ENCODE measurements at regions not wholly inside any gene's neighbourhood (a gene's known extent, or its start where the extent isn't known, plus 50 kb on each side); places are given as distances from the start of the nearest gene placed in this dataset.
"Not testable (repeated sequence)": the region's sequence is repeated elsewhere in the genome, so short reads cannot be mapped to it uniquely, and the experiment has no call there.

DNA sequence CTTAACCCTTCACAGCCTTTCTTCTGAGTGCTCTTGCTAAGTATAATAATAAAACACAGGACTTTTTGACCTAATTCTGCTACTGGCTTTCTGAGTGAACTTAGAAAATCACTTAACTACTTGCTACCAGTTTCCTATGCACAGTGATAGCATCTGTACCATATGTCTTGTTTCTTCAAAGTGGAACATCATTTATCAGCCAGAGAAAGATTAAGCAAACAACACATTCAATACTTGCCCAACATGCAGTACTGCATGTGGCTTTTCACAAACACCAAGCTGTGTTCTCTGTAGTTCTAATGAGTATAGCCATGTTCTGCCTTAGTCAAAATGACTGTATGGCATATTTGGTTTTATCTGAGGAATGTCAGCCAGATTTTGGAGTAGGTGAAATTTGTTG, 1286.6 kb upstream of the ZEB2 start:
- H3K4me3 ChIP-seq (ENCODE audit: low read depth, low read length) = no peak overlapping the region
- no peak for DNase-seq (ENCODE audit: extremely low spot score)
- no peak overlapping the region for H3K27ac ChIP-seq (ENCODE audit: low read depth)
- no peaks in the 10 kb centered on the region for H3K36me3 ChIP-seq (ENCODE audit: insufficient read depth)
- no peaks in the 10 kb centered on the region for H3K4me1 ChIP-seq (ENCODE audit: insufficient read depth)

GRCh38 chr2:145802133-145802532, 1282.2 kb upstream of the ZEB2 start:
- no peak for DNase-seq (ENCODE audit: extremely low spot score)
- no peak overlapping the region for H3K27ac ChIP-seq (ENCODE audit: low read depth)
- no peaks in the 10 kb centered on the region for H3K4me1 ChIP-seq (ENCODE audit: insufficient read depth)
- no peak overlapping the region for H3K4me3 ChIP-seq (ENCODE audit: low read depth, low read length)
- H3K36me3 ChIP-seq (ENCODE audit: insufficient read depth) = no peaks in the 10 kb centered on the region
- 84% methylated on average over 1 of the region's 1 CpG for WGBS

DNA sequence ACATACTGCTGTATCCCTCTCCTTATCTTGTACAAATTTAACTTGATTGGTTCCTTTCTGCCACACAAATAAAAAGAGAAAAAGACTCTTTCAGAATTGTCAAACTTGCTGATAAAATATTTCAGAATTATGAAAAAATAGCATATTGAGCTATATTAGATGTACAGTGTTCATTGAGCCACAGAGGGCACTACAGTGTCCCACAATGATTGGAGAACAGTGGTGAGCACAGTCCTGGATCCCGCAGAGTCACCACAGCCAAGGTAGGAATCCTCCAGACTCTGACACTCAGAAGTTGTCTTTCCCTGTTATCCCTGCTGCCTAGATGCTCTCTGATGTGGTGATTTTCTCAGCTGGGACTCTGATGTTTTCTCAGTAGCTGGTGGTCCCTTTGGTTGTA, 1281.3 kb upstream of the ZEB2 start:
- Histone ChIP-seq H3K4me3 (ENCODE audit: low read depth, low read length) (no peak overlapping the region), H3K4me1 (ENCODE audit: insufficient read depth) (no peaks in the 10 kb centered on the region), H3K36me3 (ENCODE audit: insufficient read depth) (no peaks in the 10 kb centered on the region), H3K27ac (ENCODE audit: low read depth) (no peak overlapping the region)
- no peak for DNase-seq (ENCODE audit: extremely low spot score)
- 96% methylated on average over 1 of the region's 1 CpG for WGBS

DNA sequence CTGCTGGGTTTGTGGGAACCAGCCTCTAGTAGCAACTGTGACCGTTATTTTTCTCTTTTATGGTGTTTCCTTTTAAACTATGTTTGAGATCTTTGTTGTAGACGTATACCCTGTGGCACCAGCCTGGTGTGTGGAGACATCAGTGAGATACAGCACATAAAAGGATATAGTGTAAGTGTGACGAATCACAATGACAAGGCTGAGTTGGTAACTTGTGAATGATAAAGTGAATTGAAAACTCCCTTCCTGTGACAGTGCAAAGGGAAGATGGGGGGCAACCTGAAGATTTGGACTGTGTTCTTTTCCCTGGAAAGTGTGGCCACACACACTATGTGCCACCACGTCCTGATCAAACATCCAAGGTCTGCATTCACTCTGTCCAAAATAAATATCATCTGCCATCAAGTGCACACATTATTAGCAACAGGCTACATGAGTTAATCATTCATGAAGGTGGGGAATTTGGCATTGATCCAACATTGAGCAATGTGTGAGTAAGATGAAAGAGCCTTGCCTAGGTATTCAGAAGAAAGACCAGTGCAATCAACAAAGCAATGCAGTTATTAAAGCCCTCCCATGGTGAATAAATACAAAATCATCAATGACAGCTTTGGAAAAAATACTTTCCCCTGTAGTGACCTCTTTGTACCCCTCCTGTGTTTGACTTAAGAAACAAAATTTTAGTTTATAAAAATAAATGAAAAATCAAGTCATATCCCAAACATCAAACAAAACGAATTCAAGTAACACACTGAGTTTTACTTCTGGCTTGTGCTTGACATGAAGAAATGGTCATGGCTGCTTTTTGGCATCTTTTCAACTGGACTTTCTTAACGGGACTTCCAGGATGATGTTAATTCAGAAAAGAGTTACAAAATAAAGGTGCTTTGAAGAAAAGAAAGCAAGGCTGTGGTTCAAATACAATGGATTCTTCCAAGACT, 1280.5 kb upstream of the ZEB2 start:
- Histone ChIP-seq H3K4me1 (ENCODE audit: insufficient read depth) (no peaks in the 10 kb centered on the region), H3K36me3 (ENCODE audit: insufficient read depth) (no peaks in the 10 kb centered on the region), H3K4me3 (ENCODE audit: low read depth, low read length) (no peak overlapping the region), H3K27ac (ENCODE audit: low read depth) (no peak overlapping the region)
- peak; percentile 2 for DNase-seq (ENCODE audit: extremely low spot score)
- WGBS = 79% methylated on average over 6 of the region's 6 CpGs

DNA sequence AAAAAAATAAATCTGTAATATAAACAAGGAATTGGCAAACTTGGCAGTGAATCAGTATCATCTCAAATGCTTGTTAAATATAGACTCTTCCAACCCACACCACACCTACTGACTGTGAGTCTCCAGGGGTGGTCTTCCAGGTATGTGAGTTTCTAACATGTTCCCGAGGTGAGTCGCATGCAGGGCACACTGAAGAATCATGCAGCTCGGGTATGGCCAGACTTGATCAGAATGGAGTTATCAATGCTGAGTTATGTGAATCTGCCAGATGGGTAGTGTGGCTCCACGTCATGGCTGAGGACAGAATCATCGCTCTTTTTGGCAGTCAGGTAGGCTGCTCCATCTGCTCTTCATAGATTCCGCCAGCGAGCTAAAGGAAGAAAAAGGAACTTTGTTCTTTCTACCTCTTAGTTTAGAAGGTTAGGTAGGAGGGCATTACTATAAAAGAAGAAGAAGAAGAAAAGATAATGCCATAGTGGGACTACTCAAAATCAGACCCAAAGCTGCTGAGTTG, 1279.7 kb upstream of the ZEB2 start:
- Histone ChIP-seq H3K36me3 (ENCODE audit: insufficient read depth) (no peaks in the 10 kb centered on the region), H3K4me1 (ENCODE audit: insufficient read depth) (no peaks in the 10 kb centered on the region), H3K4me3 (ENCODE audit: low read depth, low read length) (no peak overlapping the region), H3K27ac (ENCODE audit: low read depth) (no peak overlapping the region)
- no peak for DNase-seq (ENCODE audit: extremely low spot score)
- 95% methylated on average over 7 of the region's 7 CpGs for WGBS

- DNase-seq (ENCODE audit: extremely low spot score) = no peak
- no peak overlapping the region for H3K4me3 ChIP-seq (ENCODE audit: low read depth, low read length)
- WGBS = 97% methylated on average over 1 of the region's 1 CpG
These were observed 1278.5 kb upstream of the ZEB2 start for GRCh38 chr2:145798419-145798818.

GRCh38 chr2:145797692-145798091, 1277.8 kb upstream of the ZEB2 start:
- H3K4me3 ChIP-seq (ENCODE audit: low read depth, low read length) = no peak overlapping the region
- no peaks in the 10 kb centered on the region for H3K4me1 ChIP-seq (ENCODE audit: insufficient read depth)
- no peaks in the 10 kb centered on the region for H3K36me3 ChIP-seq (ENCODE audit: insufficient read depth)
- no peak for DNase-seq (ENCODE audit: extremely low spot score)
- 96% methylated on average over 4 of the region's 4 CpGs for WGBS
- no peak overlapping the region for H3K27ac ChIP-seq (ENCODE audit: low read depth)

More at GRCh38 chr2:145798419-145798818, 1278.5 kb upstream of the ZEB2 start:
- Histone ChIP-seq H3K27ac (ENCODE audit: low read depth) (no peak overlapping the region), H3K36me3 (ENCODE audit: insufficient read depth) (no peaks in the 10 kb centered on the region), H3K4me1 (ENCODE audit: insufficient read depth) (no peaks in the 10 kb centered on the region)

DNA sequence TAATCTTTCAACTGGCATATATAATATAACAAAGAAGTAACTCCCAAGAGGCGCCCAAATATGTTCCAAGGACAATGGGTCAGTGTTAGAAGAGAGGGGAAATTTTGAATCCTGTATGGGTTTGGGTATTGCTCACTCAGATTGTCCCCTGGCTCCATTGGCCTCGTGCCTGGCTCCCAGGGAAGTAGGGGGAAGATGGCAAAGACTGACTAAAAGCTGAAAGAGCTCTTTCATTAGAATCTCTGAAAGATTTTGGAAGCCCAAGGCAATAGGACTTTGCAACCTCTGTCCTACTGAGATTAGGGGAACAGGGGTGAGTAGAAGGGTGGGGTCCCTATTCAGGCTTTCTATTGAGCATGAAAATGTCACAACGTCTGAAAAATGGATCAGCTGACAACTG, 1272.8 kb upstream of the ZEB2 start:
- H3K27ac ChIP-seq (ENCODE audit: low read depth) = no peak overlapping the region
- WGBS = 88% methylated on average over 3 of the region's 3 CpGs

DNA sequence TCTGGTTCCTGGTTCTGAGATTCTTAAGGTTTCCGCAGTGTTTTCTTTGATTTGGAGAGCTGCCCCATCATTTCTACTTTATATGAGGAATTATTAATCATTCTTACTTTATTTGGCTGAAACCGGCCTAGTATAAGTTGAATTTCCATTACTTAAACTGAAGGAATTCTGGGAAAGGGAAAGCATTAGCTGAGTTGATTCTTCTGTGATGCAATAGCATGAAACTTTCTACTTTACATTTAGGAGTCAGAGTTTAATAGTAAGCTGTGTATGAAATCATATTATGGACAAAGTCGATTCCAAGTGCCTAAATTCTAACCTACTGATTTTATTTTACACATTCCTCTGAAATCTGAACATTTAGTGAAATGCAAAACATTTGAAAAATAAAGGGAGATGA, 1269.7 kb upstream of the ZEB2 start:
- H3K4me3 ChIP-seq (ENCODE audit: low read depth, low read length) = no peak overlapping the region
- H3K4me1 ChIP-seq (ENCODE audit: insufficient read depth) = no peaks in the 10 kb centered on the region
- no peak overlapping the region for H3K27ac ChIP-seq (ENCODE audit: low read depth)
- WGBS = 92% methylated on average over 3 of the region's 3 CpGs
- H3K36me3 ChIP-seq (ENCODE audit: insufficient read depth) = no peaks in the 10 kb centered on the region
- DNase-seq (ENCODE audit: extremely low spot score) = no peak

More for the DNA sequence above, 1272.8 kb upstream of the ZEB2 start:
- Histone ChIP-seq H3K36me3 (ENCODE audit: insufficient read depth) (no peaks in the 10 kb centered on the region), H3K4me3 (ENCODE audit: low read depth, low read length) (no peak overlapping the region), H3K4me1 (ENCODE audit: insufficient read depth) (no peaks in the 10 kb centered on the region)
- DNase-seq (ENCODE audit: extremely low spot score) = no peak

GRCh38 chr2:145787597-145788361, 1267.9 kb upstream of the ZEB2 start:
- WGBS = 96% methylated on average over 6 of the region's 6 CpGs
- H3K36me3 ChIP-seq (ENCODE audit: insufficient read depth); H3K27ac ChIP-seq (ENCODE audit: low read depth); DNase-seq (ENCODE audit: extremely low spot score); H3K4me1 ChIP-seq (ENCODE audit: insufficient read depth); H3K4me3 ChIP-seq (ENCODE audit: low read depth, low read length): not testable (repeated sequence)

GRCh38 chr2:145782607-145783006, 1262.7 kb upstream of the ZEB2 start:
- H3K4me1 ChIP-seq (ENCODE audit: insufficient read depth); H3K27ac ChIP-seq (ENCODE audit: low read depth); H3K4me3 ChIP-seq (ENCODE audit: low read depth, low read length); H3K36me3 ChIP-seq (ENCODE audit: insufficient read depth); DNase-seq (ENCODE audit: extremely low spot score): not testable (repeated sequence)
- WGBS = 97% methylated on average over 5 of the region's 5 CpGs

- 95% methylated on average over 3 of the region's 3 CpGs for WGBS
- DNase-seq (ENCODE audit: extremely low spot score) = no peak
- H3K36me3 ChIP-seq (ENCODE audit: insufficient read depth) = no peaks in the 10 kb centered on the region
- H3K4me3 ChIP-seq (ENCODE audit: low read depth, low read length) = no peak overlapping the region
- H3K27ac ChIP-seq (ENCODE audit: low read depth) = no peak overlapping the region
- H3K4me1 ChIP-seq (ENCODE audit: insufficient read depth) = no peaks in the 10 kb centered on the region
These were observed 1258.0 kb upstream of the ZEB2 start for GRCh38 chr2:145777914-145778313.

- 95% methylated on average over 2 of the region's 2 CpGs for WGBS
- DNase-seq (ENCODE audit: extremely low spot score) = no peak
- Histone ChIP-seq H3K27ac (ENCODE audit: low read depth) (no peak overlapping the region), H3K4me3 (ENCODE audit: low read depth, low read length) (no peak overlapping the region), H3K4me1 (ENCODE audit: insufficient read depth) (no peaks in the 10 kb centered on the region), H3K36me3 (ENCODE audit: insufficient read depth) (no peaks in the 10 kb centered on the region)
These were observed 1257.4 kb upstream of the ZEB2 start for GRCh38 chr2:145777297-145777696.

- DNase-seq (ENCODE audit: extremely low spot score) = no peak
- Histone ChIP-seq H3K36me3 (ENCODE audit: insufficient read depth) (no peaks in the 10 kb centered on the region), H3K4me3 (ENCODE audit: low read depth, low read length) (no peak overlapping the region), H3K4me1 (ENCODE audit: insufficient read depth) (no peaks in the 10 kb centered on the region), H3K27ac (ENCODE audit: low read depth) (no peak overlapping the region)
- WGBS = 68% methylated on average over 2 of the region's 2 CpGs
These were observed 1255.7 kb upstream of the ZEB2 start for GRCh38 chr2:145775591-145775990.
